GM12892 (cell line): ENCODE measurements at regions not wholly inside any gene's neighbourhood (a gene's known extent, or its start where the extent isn't known, plus 50 kb on each side); places are given as distances from the start of the nearest gene placed in this dataset.

Experiments used
- POLR2A ChIP-seq: IDR thresholded peaks from 2 replicates; pipeline ENCODE4 v1.6.1; 2011; ENCODE audit warnings: low read depth, low read length, control low read depth
- POLR2AphosphoS5 ChIP-seq: IDR thresholded peaks from 2 replicates; pipeline ENCODE4 v1.6.1; 2011; ENCODE audit warnings: low read depth, low read length, control low read depth

DNA sequence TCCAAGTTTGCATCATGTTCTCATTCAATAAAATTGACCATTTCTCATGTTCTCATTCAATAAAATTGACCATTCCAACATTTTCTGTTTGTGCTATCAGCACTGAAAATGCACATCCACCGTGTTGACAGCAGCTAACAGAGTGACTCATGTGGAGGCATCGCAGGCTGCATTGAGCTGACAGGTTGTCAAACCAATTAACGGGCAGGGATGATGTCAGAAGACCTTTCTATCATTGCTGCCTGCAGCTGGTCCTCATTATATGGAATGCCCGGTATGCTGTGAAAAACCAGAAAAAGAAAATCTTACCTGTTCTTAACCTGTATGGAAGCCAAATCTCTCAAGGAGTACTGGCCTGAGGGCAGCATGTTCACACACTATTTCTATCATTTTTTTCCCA is 202.0 kb downstream of the SMIM20 start:
- TF ChIP-seq POLR2A, result no peak
- no peak for TF ChIP-seq POLR2AphosphoS5
